Transverse colon (tissue), 4 donors: ENCODE measurements at regions not wholly inside any gene's neighbourhood (a gene's known extent, or its start where the extent isn't known, plus 50 kb on each side); places are given as distances from the start of the nearest gene placed in this dataset.

ENCODE experiments used
- EP300 ChIP-seq: sonication (generic); formaldehyde crosslinking; IDR thresholded peaks from one replicate; pipeline ENCODE4 v1.6.1; 2017; ENCODE audit warnings: antibody characterized with exemption, low read depth
- POLR2A ChIP-seq: fragments of 450-650 bp; IDR thresholded peaks from one replicate; pipeline ENCODE4 v1.6.1; 2016; ENCODE audit warnings: antibody characterized with exemption, mild to moderate bottlenecking, moderate library complexity
- POLR2AphosphoS5 ChIP-seq, 3 donors: sonication (generic); formaldehyde crosslinking; IDR thresholded peaks; one replicate each; pipeline ENCODE4 v1.6.1; 2016; ENCODE audit warnings: antibody characterized with exemption in 3 of 3
- TF ChIP-seq, protein P1 (sequence below), 5 experiments: fragments of 200-600 bp in 3 of 5; fragments of 450-650 bp in 2 of 5; sonication (generic) in 3 of 5; IDR thresholded peaks; 1 replicate in 2 of 5; 2 replicates in 3 of 5; pipeline ENCODE4 v1.5.1; 2016 to 2017; ENCODE audit warnings: antibody characterized with exemption in 5 of 5, inconsistent platforms in 3 of 5, mild to moderate bottlenecking in 2 of 5, moderate library complexity in 1 of 5

GRCh38 chr1:30218438-30218837, 504.9 kb downstream of the MATN1 start:
- TF ChIP-seq, protein P1, sequence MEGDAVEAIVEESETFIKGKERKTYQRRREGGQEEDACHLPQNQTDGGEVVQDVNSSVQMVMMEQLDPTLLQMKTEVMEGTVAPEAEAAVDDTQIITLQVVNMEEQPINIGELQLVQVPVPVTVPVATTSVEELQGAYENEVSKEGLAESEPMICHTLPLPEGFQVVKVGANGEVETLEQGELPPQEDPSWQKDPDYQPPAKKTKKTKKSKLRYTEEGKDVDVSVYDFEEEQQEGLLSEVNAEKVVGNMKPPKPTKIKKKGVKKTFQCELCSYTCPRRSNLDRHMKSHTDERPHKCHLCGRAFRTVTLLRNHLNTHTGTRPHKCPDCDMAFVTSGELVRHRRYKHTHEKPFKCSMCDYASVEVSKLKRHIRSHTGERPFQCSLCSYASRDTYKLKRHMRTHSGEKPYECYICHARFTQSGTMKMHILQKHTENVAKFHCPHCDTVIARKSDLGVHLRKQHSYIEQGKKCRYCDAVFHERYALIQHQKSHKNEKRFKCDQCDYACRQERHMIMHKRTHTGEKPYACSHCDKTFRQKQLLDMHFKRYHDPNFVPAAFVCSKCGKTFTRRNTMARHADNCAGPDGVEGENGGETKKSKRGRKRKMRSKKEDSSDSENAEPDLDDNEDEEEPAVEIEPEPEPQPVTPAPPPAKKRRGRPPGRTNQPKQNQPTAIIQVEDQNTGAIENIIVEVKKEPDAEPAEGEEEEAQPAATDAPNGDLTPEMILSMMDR (IDR thresholded peaks at IDR 0.05): no peak
- TF ChIP-seq POLR2AphosphoS5 (IDR thresholded peaks at IDR 0.05): no peak
- no peak for TF ChIP-seq POLR2A
- TF ChIP-seq EP300: no peak
